Endothelial cell of umbilical vein (primary cell): ENCODE measurements at regions not wholly inside any gene's neighbourhood (a gene's known extent, or its start where the extent isn't known, plus 50 kb on each side); places are given as distances from the start of the nearest gene placed in this dataset.
A peak's percentile ranks its signal among the peaks of the same experiment; 100 is the strongest.

Experiments
- BruUV-seq: library from RNA; stranded (reverse); fragments of 400-500 nt; replicated peaks from 2 replicates; lab custom pipeline; 2021; lab: Mats Ljungman, UMichigan
- CTCF ChIA-PET: fragments of 300-600, 350-600 bp; sonication (Branson Sonifier 250); formaldehyde crosslinking; loops from one replicate; lab custom pipeline; 2021; ENCODE audit warnings: antibody characterized with exemption, inconsistent platforms; lab: Charles Lee
- POLR2A ChIA-PET: fragments of 300-600, 350-600 bp; sonication (Branson Sonifier 250); formaldehyde crosslinking; loops from one replicate; lab custom pipeline; 2021; ENCODE audit warnings: antibody characterized with exemption, inconsistent platforms; lab: Charles Lee
- DNase-seq: peaks from one replicate; pipeline ENCODE4 v3.0.0-alpha.2; 2011; ENCODE audit warnings: low read depth, low spot score
- FAIRE-seq: peaks from 2 replicates; lab custom pipeline; 2011; peaks lifted over from hg19 to GRCh38; lab: Jason Lieb, UNC
- H2AFZ ChIP-seq: 2 replicates; pipeline ENCODE4 v1.6.0; 2012; ENCODE audit warnings: low read depth, low read length, control low read depth, inconsistent platforms
- H3K27ac ChIP-seq: 2 replicates; pipeline ENCODE4 v1.5.1; 2011; ENCODE audit warnings: low read depth, mild to moderate bottlenecking, control low read depth, low read length, moderate library complexity; ENCODE audit not compliant: insufficient read depth
- H3K27me3 ChIP-seq, 2 experiments: 2 replicates each; pipeline versions ENCODE4 v1.6.0 to v1.6.1; 2011; ENCODE audit warnings: low read length in 2 of 2, mixed read lengths in 1 of 2; ENCODE audit not compliant: control insufficient read depth in 2 of 2, insufficient read depth in 2 of 2
- H3K36me3 ChIP-seq, 2 experiments: 2 replicates in 1 of 2; 3 replicates in 1 of 2; pipeline ENCODE4 v1.5.1; 2011; ENCODE audit warnings: low read length in 2 of 2, mild to moderate bottlenecking in 1 of 2, moderate library complexity in 1 of 2; ENCODE audit not compliant: control insufficient read depth in 2 of 2, insufficient read depth in 2 of 2; ENCODE audit errors: extremely low read depth in 1 of 2
- H3K4me1 ChIP-seq: 3 replicates; pipeline ENCODE4 v1.5.1; 2011; ENCODE audit warnings: mild to moderate bottlenecking, low read length; ENCODE audit not compliant: control insufficient read depth, insufficient read depth; ENCODE audit errors: extremely low read depth
- H3K4me2 ChIP-seq: 2 replicates; pipeline ENCODE4 v1.6.1; 2011; ENCODE audit warnings: low read length, control low read depth, mixed read lengths; ENCODE audit not compliant: insufficient read depth
- H3K4me3 ChIP-seq, 3 experiments: fragments of 200-600 bp in 1 of 3; sonication (generic), shearing (Covaris generic) in 1 of 3; replicated peaks in 1 of 3; 2 replicates each; pipeline ENCODE4 v1.5.1; 2011 to 2016; ENCODE audit warnings: control low read depth in 3 of 3, low read length in 3 of 3, mild to moderate bottlenecking in 2 of 3, inconsistent platforms in 1 of 3, low read depth in 1 of 3, moderate library complexity in 1 of 3; ENCODE audit not compliant: insufficient read depth in 1 of 3
- H3K79me2 ChIP-seq: 2 replicates; pipeline ENCODE4 v1.6.0; 2012; ENCODE audit warnings: low read length, inconsistent platforms; ENCODE audit not compliant: control insufficient read depth, insufficient read depth
- H3K9ac ChIP-seq: replicated peaks from 2 replicates; pipeline ENCODE3; 2011; ENCODE audit warnings: low read length, control low read depth; ENCODE audit not compliant: insufficient read depth; ENCODE audit errors: extremely low read depth
- H3K9me1 ChIP-seq: replicated peaks from 3 replicates; pipeline ENCODE4 v1.6.0; 2011; ENCODE audit warnings: mild to moderate bottlenecking, low read length; ENCODE audit not compliant: control insufficient read depth, insufficient read depth; ENCODE audit errors: extremely low read depth
- H3K9me3 ChIP-seq: replicated peaks from 2 replicates; pipeline ENCODE4 v1.5.1; 2012; ENCODE audit warnings: low read length, inconsistent platforms; ENCODE audit not compliant: control insufficient read depth, insufficient read depth
- H4K20me1 ChIP-seq: replicated peaks from 2 replicates; pipeline ENCODE3; 2011; ENCODE audit warnings: mild to moderate bottlenecking, low read length; ENCODE audit not compliant: control insufficient read depth, insufficient read depth; ENCODE audit errors: extremely low read depth
- EZH2 ChIP-seq: IDR thresholded peaks from 2 replicates; pipeline ENCODE4 v1.6.1; 2012; ENCODE audit warnings: borderline replicate concordance, low read depth, mild to moderate bottlenecking, moderate library complexity, low read length, inconsistent platforms; ENCODE audit not compliant: severe bottlenecking
- FOS ChIP-seq: IDR thresholded peaks from 2 replicates; pipeline ENCODE4 v1.6.1; 2011; ENCODE audit warnings: mild to moderate bottlenecking, low read length, moderate library complexity, borderline replicate concordance; ENCODE audit not compliant: insufficient read depth
- GATA2 ChIP-seq: IDR thresholded peaks from 2 replicates; pipeline ENCODE4 v1.7.0; 2011; ENCODE audit warnings: low read depth, mild to moderate bottlenecking, moderate library complexity, mixed read lengths, low read length; ENCODE audit not compliant: insufficient read length, insufficient read depth
- JUN ChIP-seq: IDR thresholded peaks from 2 replicates; pipeline ENCODE4 v1.6.1; 2011; ENCODE audit warnings: borderline replicate concordance, low read depth; ENCODE audit not compliant: insufficient read length, insufficient read depth
- MYC ChIP-seq: IDR thresholded peaks from one replicate; pipeline ENCODE4 v1.6.1; 2011; ENCODE audit warnings: mild to moderate bottlenecking, low read depth, low read length
- POLR2AphosphoS5 ChIP-seq: IDR thresholded peaks from 2 replicates; pipeline ENCODE4 v1.6.1; 2012; ENCODE audit warnings: low read depth, mild to moderate bottlenecking, control low read depth, low read length, moderate library complexity; ENCODE audit not compliant: insufficient read depth
- dilution Hi-C: fragments of 300-500 bp; cut with MboI; formaldehyde crosslinking; loops from one replicate; pipeline ENCODE4 v1.15.0; 2019; ENCODE audit warnings: low sequenced_read_pairs; ENCODE audit not compliant: extremely low pct_ligation_motif_present
- intact Hi-C: fragments of 100-400 bp; cut with micrococcal nuclease; formaldehyde crosslinking; loops from one replicate; pipeline ENCODE4 v1.10.0; 2022
- TF ChIP-seq, protein P1 (sequence below), 2 donors: IDR thresholded peaks; 1 replicate in 1 of 2; 2 replicates in 1 of 2; pipeline ENCODE4 v1.5.1; 2011; ENCODE audit warnings: low read length in 2 of 2, mild to moderate bottlenecking in 2 of 2, moderate library complexity in 2 of 2, control low read depth in 1 of 2, inconsistent platforms in 1 of 2, low read depth in 1 of 2; ENCODE audit not compliant: insufficient read depth in 1 of 2; ENCODE audit errors: extremely low read depth in 1 of 2

DNA sequence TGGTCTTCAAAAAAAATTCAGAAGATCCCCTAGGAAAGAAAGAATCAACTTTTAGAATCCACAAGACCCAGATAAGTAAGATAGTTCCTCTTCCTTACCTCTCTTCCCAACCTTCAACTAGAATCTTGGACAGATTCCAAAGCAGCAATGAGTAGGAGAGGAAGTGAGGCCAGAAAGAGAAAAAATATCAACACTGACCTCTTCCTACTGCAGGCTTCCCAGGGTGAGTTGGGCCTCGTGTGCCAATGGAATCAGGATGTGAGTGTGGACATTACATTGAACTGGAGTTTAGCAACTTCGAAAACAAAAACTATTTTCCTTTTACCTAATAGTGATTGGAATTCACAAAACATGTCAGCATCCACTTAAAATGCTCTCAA, 102.5 kb upstream of the PIEZO2 start:
- no peaks in the 10 kb centered on the region for H4K20me1 ChIP-seq
- H3K9me3 ChIP-seq, result no peaks in the 10 kb centered on the region
- DNase-seq, result peak; percentile 32
- H3K4me1 ChIP-seq, result peaks cover 5% of the 10 kb centered on the region
- no peak overlapping the region for H3K9ac ChIP-seq
- TF ChIP-seq FOS (peak; percentile 12), JUN (no peak)
- no peaks in the 10 kb centered on the region for H3K9me1 ChIP-seq
- H3K79me2 ChIP-seq, result no peaks in the 10 kb centered on the region
- H3K27ac ChIP-seq, result no peak overlapping the region
- no peak overlapping the region for H2AFZ ChIP-seq
- peak; percentile 73 for FAIRE-seq
- BruUV-seq, result no TSS peak
- no peak overlapping the region for H3K4me3 ChIP-seq
- no peaks in the 10 kb centered on the region for H3K36me3 ChIP-seq
- POLR2A ChIA-PET, result no interaction called here
- CTCF ChIA-PET, result no interaction called here
- dilution Hi-C loops, result no loop called here
- intact Hi-C loops, result no loop called here
- no peaks in the 10 kb centered on the region for H3K27me3 ChIP-seq
- H3K4me2 ChIP-seq, result no peak overlapping the region

DNA sequence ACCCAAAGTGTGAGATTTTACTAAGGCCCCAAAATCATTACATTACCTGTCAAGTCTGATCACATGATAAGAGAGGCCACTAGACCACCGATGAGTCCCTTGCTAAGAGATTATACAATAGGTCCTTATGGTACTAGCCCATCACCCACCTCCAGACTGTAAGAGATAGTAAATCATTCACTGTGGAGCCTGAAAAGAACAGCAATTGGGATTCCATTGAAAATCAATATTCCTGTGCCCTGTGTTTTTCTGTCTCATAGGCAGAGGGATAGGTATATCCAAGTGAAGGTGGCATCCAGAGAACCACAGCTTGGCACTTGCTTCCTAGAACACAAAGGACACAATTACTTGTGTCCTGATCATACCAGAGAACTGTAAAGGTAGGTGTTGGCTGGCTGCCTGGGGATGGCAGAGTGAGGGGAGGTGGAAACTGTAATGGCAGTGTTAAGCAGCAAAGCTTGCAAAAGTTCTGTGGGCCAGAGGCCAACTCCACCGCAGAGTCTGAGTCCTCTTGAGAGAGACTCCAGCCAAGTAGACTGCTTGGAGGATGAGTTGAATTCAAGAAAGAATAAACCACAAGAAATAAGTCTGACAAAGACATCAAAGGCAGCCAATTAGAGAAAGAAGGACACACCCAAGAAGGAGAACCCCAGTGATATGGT, 102.0 kb upstream of the PIEZO2 start:
- no peak for DNase-seq
- no peak for FAIRE-seq

More for the DNA sequence above, 102.0 kb upstream of the PIEZO2 start:
- Histone ChIP-seq H3K79me2 (no peaks in the 10 kb centered on the region), H3K9ac (no peak overlapping the region), H3K9me1 (no peaks in the 10 kb centered on the region), H3K4me3 (no peak overlapping the region), H4K20me1 (no peaks in the 10 kb centered on the region), H3K27me3 (no peaks in the 10 kb centered on the region), H3K4me1 (peaks cover 5% of the 10 kb centered on the region), H3K27ac (no peak overlapping the region), H3K4me2 (no peak overlapping the region), H2AFZ (no peak overlapping the region), H3K36me3 (no peaks in the 10 kb centered on the region), H3K9me3 (no peaks in the 10 kb centered on the region)
- intact Hi-C loops, result no loop called here
- CTCF ChIA-PET, result no interaction called here
- no TSS peak for BruUV-seq
- dilution Hi-C loops, result no loop called here
- POLR2A ChIA-PET, result no interaction called here
- TF ChIP-seq EZH2 (no peak), FOS (no peak), GATA2 (no peak), POLR2AphosphoS5 (no peak), MYC (no peak), JUN (no peak)
- TF ChIP-seq, protein P1, sequence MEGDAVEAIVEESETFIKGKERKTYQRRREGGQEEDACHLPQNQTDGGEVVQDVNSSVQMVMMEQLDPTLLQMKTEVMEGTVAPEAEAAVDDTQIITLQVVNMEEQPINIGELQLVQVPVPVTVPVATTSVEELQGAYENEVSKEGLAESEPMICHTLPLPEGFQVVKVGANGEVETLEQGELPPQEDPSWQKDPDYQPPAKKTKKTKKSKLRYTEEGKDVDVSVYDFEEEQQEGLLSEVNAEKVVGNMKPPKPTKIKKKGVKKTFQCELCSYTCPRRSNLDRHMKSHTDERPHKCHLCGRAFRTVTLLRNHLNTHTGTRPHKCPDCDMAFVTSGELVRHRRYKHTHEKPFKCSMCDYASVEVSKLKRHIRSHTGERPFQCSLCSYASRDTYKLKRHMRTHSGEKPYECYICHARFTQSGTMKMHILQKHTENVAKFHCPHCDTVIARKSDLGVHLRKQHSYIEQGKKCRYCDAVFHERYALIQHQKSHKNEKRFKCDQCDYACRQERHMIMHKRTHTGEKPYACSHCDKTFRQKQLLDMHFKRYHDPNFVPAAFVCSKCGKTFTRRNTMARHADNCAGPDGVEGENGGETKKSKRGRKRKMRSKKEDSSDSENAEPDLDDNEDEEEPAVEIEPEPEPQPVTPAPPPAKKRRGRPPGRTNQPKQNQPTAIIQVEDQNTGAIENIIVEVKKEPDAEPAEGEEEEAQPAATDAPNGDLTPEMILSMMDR (IDR thresholded peaks at IDR 0.05; ENCODE audit: extremely low read depth in 1 of 2, insufficient read depth in 1 of 2, low read depth in 1 of 2, low read length in 2 of 2), result no peak
